Upper lobe of left lung (tissue), 6 donors: ENCODE measurements at regions not wholly inside any gene's neighbourhood (a gene's known extent, or its start where the extent isn't known, plus 50 kb on each side); places are given as distances from the start of the nearest gene placed in this dataset.

Experiments used
- ATAC-seq, 2 donors: fragments of 200-7000 bp; cut with Tn5 transposase; one replicate each; pipeline ENCODE4 v1.9.1; 2022; ENCODE audit warnings: mild to moderate bottlenecking in 2 of 2, moderate library complexity in 2 of 2; ENCODE audit not compliant: low FRiP score in 2 of 2
- DNase-seq, 2 donors: peaks; one replicate each; pipeline ENCODE4 v3.0.0-alpha.2; 2019 to 2020
- H3K27ac ChIP-seq, 4 donors: fragments of 200-600 bp; sonication (generic); one replicate each; pipeline ENCODE4 v1.5.1; 2016 to 2019
- H3K27me3 ChIP-seq, 4 donors: fragments of 200-600 bp; sonication (generic); one replicate each; pipeline ENCODE4 v1.5.1; 2017 to 2019
- H3K36me3 ChIP-seq, 4 donors: fragments of 200-600 bp; sonication (generic); one replicate each; pipeline ENCODE4 v1.5.1; 2016 to 2019
- H3K4me1 ChIP-seq, 4 donors: fragments of 200-600 bp; sonication (generic); one replicate each; pipeline ENCODE4 v1.5.1; 2018 to 2019
- H3K4me3 ChIP-seq, 4 donors: fragments of 200-600 bp; sonication (generic); one replicate each; pipeline ENCODE4 v1.5.1; 2017 to 2019; ENCODE audit warnings: mild to moderate bottlenecking in 2 of 4, moderate library complexity in 1 of 4
- H3K9me3 ChIP-seq, 4 donors: fragments of 200-600 bp; sonication (generic); one replicate each; pipeline ENCODE4 v1.5.1; 2018 to 2019
- CTCF ChIP-seq, 6 experiments: fragments of 450-650 bp in 4 of 6; fragments of 200-600 bp in 2 of 6; sonication (generic) in 2 of 6; IDR thresholded peaks; one replicate each; pipeline ENCODE4 v1.5.1; 2016 to 2019; ENCODE audit warnings: antibody characterized with exemption in 6 of 6
- EP300 ChIP-seq, 4 donors: sonication (generic); formaldehyde crosslinking; IDR thresholded peaks; one replicate each; pipeline ENCODE4 v1.5.1; 2017; ENCODE audit warnings: antibody characterized with exemption in 4 of 4, control low read depth in 2 of 4
- POLR2A ChIP-seq, 4 donors: fragments of 450-650 bp; IDR thresholded peaks; one replicate each; pipeline ENCODE4 v1.5.1; 2016 to 2017; ENCODE audit warnings: antibody characterized with exemption in 4 of 4, mild to moderate bottlenecking in 2 of 4
- POLR2AphosphoS5 ChIP-seq, 2 donors: sonication (generic); formaldehyde crosslinking; IDR thresholded peaks; one replicate each; pipeline ENCODE4 v1.5.1; 2017; ENCODE audit warnings: antibody characterized with exemption in 2 of 2
- WGBS, 2 donors: methylation state at CpG; one replicate each; pipeline ENCODE4 v1.1.5; 2017 to 2018; 5-methylcytosine and 5-hydroxymethylcytosine counted together
- donor health status: DM: no; HTN: no; CAD: no; lungs with moderate emphysema.
- donor health status: DM: no; HTN: yes; CAD: no; lungs with severe emphysema.

DNA sequence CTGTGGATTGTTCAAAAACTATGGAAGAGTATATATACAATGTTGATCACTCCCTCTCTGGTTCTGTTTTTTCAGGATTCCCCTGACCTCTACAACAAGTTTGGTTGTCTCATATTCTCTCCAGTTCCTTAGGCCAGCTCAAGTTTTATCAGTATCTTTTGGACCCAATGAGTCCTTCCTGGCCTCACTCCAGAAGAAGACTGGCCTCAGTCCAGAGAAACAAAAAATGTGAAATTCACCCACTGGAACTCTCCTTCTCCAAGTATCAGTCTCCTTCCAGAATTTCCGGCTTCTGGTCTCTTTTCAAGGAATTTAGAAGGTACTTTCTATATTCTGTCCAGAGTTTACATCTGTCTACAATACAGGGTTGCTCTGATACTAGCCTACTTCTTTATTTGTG is 537.8 kb upstream of the FTMT start:
- Histone ChIP-seq H3K9me3 (no peaks in the 10 kb centered on the region), H3K27me3 (no peaks in the 10 kb centered on the region), H3K27ac (no peak overlapping the region), H3K4me1 (no peaks in the 10 kb centered on the region), H3K36me3 (no peaks in the 10 kb centered on the region), H3K4me3 (no peak overlapping the region)
- 78 to 81% methylated on average over 1 of the region's 1 CpG for WGBS, 2 donors
- ATAC-seq (no peak), DNase-seq (no peak)
- TF ChIP-seq POLR2AphosphoS5 (IDR thresholded peaks at IDR 0.05) (no peak), CTCF (IDR thresholded peaks at IDR 0.05) (no peak), POLR2A (IDR thresholded peaks at IDR 0.05) (no peak), EP300 (IDR thresholded peaks at IDR 0.05) (no peak)

- 60 to 68% methylated on average over 1 of the region's 1 CpG for WGBS, 2 donors
- Histone ChIP-seq H3K36me3 (no peaks in the 10 kb centered on the region), H3K4me1 (no peaks in the 10 kb centered on the region), H3K27me3 (no peaks in the 10 kb centered on the region), H3K9me3 (no peaks in the 10 kb centered on the region), H3K27ac (no peak overlapping the region), H3K4me3 (no peak overlapping the region)
- no peak for TF ChIP-seq CTCF (IDR thresholded peaks at IDR 0.05)
- ATAC-seq (no peak), DNase-seq (no peak)
These were observed 535.9 kb upstream of the FTMT start for GRCh38 chr5:121315786-121316185.

GRCh38 chr5:121319292-121319691 is 532.4 kb upstream of the FTMT start:
- no peak overlapping the region for H3K4me3 ChIP-seq
- H3K27me3 ChIP-seq = no peaks in the 10 kb centered on the region
- WGBS, 2 donors = 91 to 100% methylated on average over 1 of the region's 1 CpG
- H3K9me3 ChIP-seq = no peaks in the 10 kb centered on the region
- DNase-seq (no peak), ATAC-seq (peak in 1 of 2 donors; percentile 59)
- H3K27ac ChIP-seq = no peak overlapping the region
- TF ChIP-seq CTCF (IDR thresholded peaks at IDR 0.05) (no peak), EP300 (IDR thresholded peaks at IDR 0.05) (no peak), POLR2AphosphoS5 (IDR thresholded peaks at IDR 0.05) (no peak), POLR2A (IDR thresholded peaks at IDR 0.05) (no peak)
- no peaks in the 10 kb centered on the region for H3K4me1 ChIP-seq
- H3K36me3 ChIP-seq = no peaks in the 10 kb centered on the region

- no peak overlapping the region for H3K4me3 ChIP-seq
- TF ChIP-seq POLR2AphosphoS5 (IDR thresholded peaks at IDR 0.05) (no peak), POLR2A (IDR thresholded peaks at IDR 0.05) (no peak), EP300 (IDR thresholded peaks at IDR 0.05) (no peak), CTCF (IDR thresholded peaks at IDR 0.05) (no peak)
- H3K36me3 ChIP-seq = no peaks in the 10 kb centered on the region
- DNase-seq = no peak
- H3K9me3 ChIP-seq = no peaks in the 10 kb centered on the region
- no peaks in the 10 kb centered on the region for H3K4me1 ChIP-seq
- H3K27me3 ChIP-seq = no peaks in the 10 kb centered on the region
- ATAC-seq = no peak
- H3K27ac ChIP-seq = no peak overlapping the region
These were observed 525.8 kb upstream of the FTMT start for GRCh38 chr5:121325930-121326329.

DNA sequence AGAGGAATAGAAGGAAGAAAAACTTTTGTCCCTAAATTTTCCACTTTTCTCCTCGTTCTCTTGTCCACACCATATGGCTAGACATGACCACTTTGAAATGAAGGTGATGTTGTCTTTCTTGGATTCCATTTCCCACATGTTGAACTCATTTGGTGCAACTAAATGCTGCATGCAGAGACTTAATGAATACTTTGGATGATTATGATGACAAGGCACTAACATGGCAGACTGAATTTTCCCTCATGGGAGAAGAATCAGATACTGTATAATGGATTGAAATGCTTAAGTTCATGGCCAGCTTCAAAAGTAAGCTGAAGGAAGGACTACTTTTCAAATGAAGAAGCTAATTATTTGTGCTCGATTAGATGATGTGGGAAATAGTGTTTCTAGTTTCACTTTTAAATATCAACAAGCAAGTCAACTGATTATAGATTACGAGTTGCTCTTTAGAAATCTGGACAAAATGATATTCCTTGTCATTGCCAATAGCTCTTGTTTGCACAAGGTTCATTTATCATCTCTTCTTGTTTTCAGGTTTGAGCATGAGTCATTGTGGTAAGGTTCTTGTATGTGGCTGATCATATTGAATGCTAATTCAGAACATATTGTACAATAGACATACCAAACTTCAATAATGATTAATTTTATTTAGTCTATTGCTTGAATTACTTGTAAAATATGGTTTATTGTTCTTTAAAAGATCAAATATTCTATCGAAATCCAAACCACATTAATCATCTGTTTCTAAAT is 501.3 kb upstream of the FTMT start:
- no peak for ATAC-seq
- Histone ChIP-seq H3K27ac (no peak overlapping the region), H3K9me3 (no peaks in the 10 kb centered on the region), H3K27me3 (no peaks in the 10 kb centered on the region), H3K36me3 (no peaks in the 10 kb centered on the region), H3K4me1 (no peaks in the 10 kb centered on the region), H3K4me3 (no peak overlapping the region)
- 47 to 51% methylated on average over 4 of the region's 4 CpGs for WGBS, 2 donors
- DNase-seq = no peak
- TF ChIP-seq CTCF (IDR thresholded peaks at IDR 0.05) = no peak
- TF ChIP-seq POLR2A (IDR thresholded peaks at IDR 0.05) = no peak
- TF ChIP-seq EP300 (IDR thresholded peaks at IDR 0.05) = no peak
- no peak for TF ChIP-seq POLR2AphosphoS5 (IDR thresholded peaks at IDR 0.05)
